HEK293 (cell line): ENCODE measurements at regions not wholly inside any gene's neighbourhood (a gene's known extent, or its start where the extent isn't known, plus 50 kb on each side); places are given as distances from the start of the nearest gene placed in this dataset.

ENCODE experiments used
- CTCF ChIA-PET: fragments of 350-600 bp; formaldehyde crosslinking; extraction: SDS; loops from one replicate; lab custom pipeline; 2021; ENCODE audit warnings: antibody characterized with exemption; lab: Yijun Ruan, JAX
- POLR2A ChIA-PET: fragments of 300-600 bp; formaldehyde crosslinking; extraction: SDS; loops from one replicate; lab custom pipeline; 2020; ENCODE audit warnings: antibody characterized with exemption, inconsistent platforms; lab: Yijun Ruan, JAX
- H3K27ac ChIP-seq: fragments of 200-500 bp; sonication (Bioruptor generic); 2 replicates; pipeline ENCODE4 v1.5.1; 2014; ENCODE audit warnings: low read depth, low read length, control low read depth, inconsistent platforms; ENCODE audit errors: extremely low read depth
- H3K36me3 ChIP-seq, 2 experiments: fragments of 200-500 bp in 1 of 2; sonication (Bioruptor generic) in 1 of 2; 1 replicate in 1 of 2; 2 replicates in 1 of 2; pipeline ENCODE4 v1.5.1; 2014 to 2017; ENCODE audit warnings: inconsistent platforms in 2 of 2, low read length in 2 of 2; ENCODE audit not compliant: control insufficient read depth in 2 of 2, insufficient read depth in 1 of 2
- H3K4me1 ChIP-seq: fragments of 200-500 bp; sonication (Bioruptor generic); 2 replicates; pipeline ENCODE4 v1.5.1; 2014; ENCODE audit warnings: mild to moderate bottlenecking, low read length, inconsistent platforms; ENCODE audit not compliant: control insufficient read depth, insufficient read depth
- H3K4me3 ChIP-seq: 2 replicates; pipeline ENCODE4 v1.5.1; 2011; ENCODE audit warnings: low read depth, mild to moderate bottlenecking, control low read depth, low read length, moderate library complexity
- H3K9me3 ChIP-seq: fragments of 200-500 bp; sonication (Bioruptor generic); 2 replicates; pipeline ENCODE4 v1.5.1; 2014; ENCODE audit warnings: low read depth, low read length, inconsistent platforms; ENCODE audit not compliant: control insufficient read depth, insufficient read depth
- ATF2 ChIP-seq: fragments of 450-650 bp; formaldehyde crosslinking; IDR thresholded peaks from 2 replicates; pipeline ENCODE4 v1.5.1; 2016; ENCODE audit warnings: missing biosample characterization, missing genetic modification characterization, low read depth
- EGR2 ChIP-seq: fragments of 450-650 bp; formaldehyde crosslinking; IDR thresholded peaks from 2 replicates; pipeline ENCODE4 v1.5.1; 2016; ENCODE audit warnings: low read depth, missing biosample characterization, missing genetic modification characterization
- ELK4 ChIP-seq: IDR thresholded peaks from 2 replicates; pipeline ENCODE4 v1.6.1; 2011; ENCODE audit warnings: mild to moderate bottlenecking, low read depth, low read length, borderline replicate concordance
- GFI1B ChIP-seq: fragments of 450-650 bp; formaldehyde crosslinking; IDR thresholded peaks from 2 replicates; pipeline ENCODE4 v1.5.1; 2016; ENCODE audit warnings: missing biosample characterization, missing genetic modification characterization
- GLI2 ChIP-seq: fragments of 450-650 bp; formaldehyde crosslinking; IDR thresholded peaks from 2 replicates; pipeline ENCODE4; 2017; ENCODE audit warnings: missing biosample characterization, missing genetic modification characterization, low read depth, borderline replicate concordance
- GLIS1 ChIP-seq: fragments of 450-650 bp; formaldehyde crosslinking; IDR thresholded peaks from 2 replicates; pipeline ENCODE4 v1.5.1; 2016; ENCODE audit warnings: missing biosample characterization, missing genetic modification characterization
- SCRT2 ChIP-seq: fragments of 450-650 bp; formaldehyde crosslinking; IDR thresholded peaks from 2 replicates; pipeline ENCODE4 v1.5.1; 2016; ENCODE audit warnings: missing biosample characterization, missing genetic modification characterization
- TSHZ1 ChIP-seq: fragments of 450-650 bp; formaldehyde crosslinking; IDR thresholded peaks from 2 replicates; pipeline ENCODE4 v1.5.1; 2016; ENCODE audit warnings: missing biosample characterization, missing genetic modification characterization, borderline replicate concordance
- ZBTB48 ChIP-seq: fragments of 450-650 bp; formaldehyde crosslinking; IDR thresholded peaks from 2 replicates; pipeline ENCODE4 v1.5.1; 2016; ENCODE audit warnings: missing biosample characterization, missing genetic modification characterization
- ZBTB6 ChIP-seq: fragments of 450-650 bp; formaldehyde crosslinking; IDR thresholded peaks from 2 replicates; pipeline ENCODE4 v1.5.1; 2017; ENCODE audit warnings: missing biosample characterization, missing genetic modification characterization
- ZFP37 ChIP-seq: fragments of 450-650 bp; formaldehyde crosslinking; IDR thresholded peaks from 2 replicates; pipeline ENCODE4 v1.5.1; 2016; ENCODE audit warnings: missing biosample characterization, missing genetic modification characterization
- ZNF10 ChIP-seq: fragments of 450-650 bp; formaldehyde crosslinking; IDR thresholded peaks from 2 replicates; pipeline ENCODE4 v1.5.1; 2017; ENCODE audit warnings: missing biosample characterization, missing genetic modification characterization
- ZNF140 ChIP-seq: fragments of 450-650 bp; formaldehyde crosslinking; IDR thresholded peaks from 2 replicates; pipeline ENCODE4 v1.5.1; 2016; ENCODE audit warnings: missing biosample characterization, missing genetic modification characterization
- ZNF157 ChIP-seq: fragments of 450-650 bp; formaldehyde crosslinking; IDR thresholded peaks from 2 replicates; pipeline ENCODE4 v1.5.1; 2016; ENCODE audit warnings: missing biosample characterization, missing genetic modification characterization
- ZNF19 ChIP-seq: fragments of 450-650 bp; formaldehyde crosslinking; IDR thresholded peaks from 2 replicates; pipeline ENCODE4; 2016; ENCODE audit warnings: missing biosample characterization, missing genetic modification characterization, low read depth
- ZNF221 ChIP-seq: fragments of 450-650 bp; formaldehyde crosslinking; IDR thresholded peaks from 2 replicates; pipeline ENCODE4 v1.5.1; 2017; ENCODE audit warnings: missing biosample characterization, missing genetic modification characterization, borderline replicate concordance
- ZNF223 ChIP-seq: fragments of 450-650 bp; formaldehyde crosslinking; IDR thresholded peaks from 2 replicates; pipeline ENCODE4 v1.5.1; 2016; ENCODE audit warnings: missing biosample characterization, missing genetic modification characterization
- ZNF248 ChIP-seq: fragments of 450-650 bp; formaldehyde crosslinking; IDR thresholded peaks from 2 replicates; pipeline ENCODE4 v1.5.1; 2017; ENCODE audit warnings: missing biosample characterization, missing genetic modification characterization
- ZNF514 ChIP-seq: fragments of 450-650 bp; formaldehyde crosslinking; IDR thresholded peaks from 2 replicates; pipeline ENCODE4 v1.5.1; 2016; ENCODE audit warnings: missing biosample characterization, missing genetic modification characterization
- ZNF529 ChIP-seq: fragments of 450-650 bp; formaldehyde crosslinking; IDR thresholded peaks from 2 replicates; pipeline ENCODE4 v1.5.1; 2017; ENCODE audit warnings: missing genetic modification characterization, missing biosample characterization; ENCODE audit not compliant: insufficient replicate concordance
- ZNF621 ChIP-seq: fragments of 450-650 bp; formaldehyde crosslinking; IDR thresholded peaks from 2 replicates; pipeline ENCODE4 v1.5.1; 2017; ENCODE audit warnings: missing biosample characterization, missing genetic modification characterization
- ZNF654 ChIP-seq: fragments of 450-650 bp; formaldehyde crosslinking; IDR thresholded peaks from 2 replicates; pipeline ENCODE4 v1.5.1; 2016; ENCODE audit warnings: low read depth, missing biosample characterization, missing genetic modification characterization
- ZNF76 ChIP-seq: fragments of 450-650 bp; formaldehyde crosslinking; IDR thresholded peaks from 2 replicates; pipeline ENCODE4; 2016; ENCODE audit warnings: low read depth, missing biosample characterization, missing genetic modification characterization, borderline replicate concordance
- ZNF768 ChIP-seq: fragments of 450-650 bp; formaldehyde crosslinking; IDR thresholded peaks from 2 replicates; pipeline ENCODE4 v1.5.1; 2018; ENCODE audit warnings: missing biosample characterization, mild to moderate bottlenecking, missing genetic modification characterization
- ZNF791 ChIP-seq: fragments of 450-650 bp; formaldehyde crosslinking; IDR thresholded peaks from 2 replicates; pipeline ENCODE4 v1.5.1; 2016; ENCODE audit warnings: missing biosample characterization, missing genetic modification characterization
- ZNF837 ChIP-seq: fragments of 450-650 bp; formaldehyde crosslinking; IDR thresholded peaks from 2 replicates; pipeline ENCODE4 v1.5.1; 2016; ENCODE audit warnings: missing biosample characterization, missing genetic modification characterization
- ZSCAN23 ChIP-seq: fragments of 450-650 bp; formaldehyde crosslinking; IDR thresholded peaks from 2 replicates; pipeline ENCODE4 v1.5.1; 2016; ENCODE audit warnings: missing biosample characterization, missing genetic modification characterization
- TF ChIP-seq, protein P1 (sequence below): fragments of 450-650 bp; formaldehyde crosslinking; IDR thresholded peaks from 2 replicates; pipeline ENCODE4; 2016; ENCODE audit warnings: missing biosample characterization, missing genetic modification characterization

- H3K27ac ChIP-seq = no peak overlapping the region
- H3K36me3 ChIP-seq = no peaks in the 10 kb centered on the region
- ChIA-PET POLR2A (no interaction called here), CTCF (no interaction called here)
- TF ChIP-seq ZNF223 (tag by site-specific recombination) (no peak), ZNF221 (no peak), ZNF76 (tag by site-specific recombination) (no peak), GLIS1 (tag by site-specific recombination) (no peak), GFI1B (tag by site-specific recombination) (no peak), ZNF791 (tag by site-specific recombination) (no peak), ZNF19 (tag by site-specific recombination) (no peak), ZNF248 (tag by site-specific recombination) (no peak), SCRT2 (tag by site-specific recombination) (no peak), ZBTB48 (tag by site-specific recombination) (no peak), ZFP37 (tag by site-specific recombination) (no peak), ZNF10 (tag by site-specific recombination) (no peak)
- no peaks in the 10 kb centered on the region for H3K9me3 ChIP-seq
- no peak overlapping the region for H3K4me3 ChIP-seq
- H3K4me1 ChIP-seq = no peaks in the 10 kb centered on the region
These were observed 610.6 kb upstream of the NRP1 start for GRCh38 chr10:33945051-33945450.

DNA sequence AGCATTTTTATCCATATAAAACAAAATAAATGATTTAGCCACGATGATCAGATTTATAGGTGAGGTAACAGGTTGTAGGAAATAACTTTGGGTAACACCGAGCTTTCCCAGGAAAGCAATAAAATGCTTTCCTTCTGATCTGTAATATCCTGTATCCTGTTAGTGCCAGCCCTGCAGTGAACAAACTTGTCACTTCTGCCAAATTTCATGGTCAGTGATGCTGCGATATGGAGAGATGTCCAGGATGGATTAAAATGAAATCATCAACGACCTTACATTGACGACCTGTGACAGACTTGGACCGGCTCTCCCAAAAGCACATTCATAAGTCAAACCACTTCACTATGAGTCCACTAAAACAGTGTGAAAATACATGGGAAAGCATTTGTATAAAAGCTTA is 608.0 kb upstream of the NRP1 start:
- H3K36me3 ChIP-seq = no peaks in the 10 kb centered on the region
- TF ChIP-seq ZNF654 (tag by site-specific recombination) (no peak), ZNF768 (tag by site-specific recombination) (no peak), SCRT2 (tag by site-specific recombination) (no peak), ATF2 (tag by site-specific recombination) (no peak), EGR2 (tag by site-specific recombination) (no peak), ZNF837 (tag by site-specific recombination) (no peak), ZNF140 (no peak), ZBTB6 (tag by site-specific recombination) (no peak), ZNF529 (tag by site-specific recombination) (no peak), ZSCAN23 (tag by site-specific recombination) (no peak), ZNF157 (tag by site-specific recombination) (no peak), ELK4 (no peak), GLI2 (tag by site-specific recombination) (no peak), TSHZ1 (tag by site-specific recombination) (no peak), ZNF621 (tag by site-specific recombination) (no peak), ZNF514 (tag by site-specific recombination) (no peak)
- TF ChIP-seq, protein P1, sequence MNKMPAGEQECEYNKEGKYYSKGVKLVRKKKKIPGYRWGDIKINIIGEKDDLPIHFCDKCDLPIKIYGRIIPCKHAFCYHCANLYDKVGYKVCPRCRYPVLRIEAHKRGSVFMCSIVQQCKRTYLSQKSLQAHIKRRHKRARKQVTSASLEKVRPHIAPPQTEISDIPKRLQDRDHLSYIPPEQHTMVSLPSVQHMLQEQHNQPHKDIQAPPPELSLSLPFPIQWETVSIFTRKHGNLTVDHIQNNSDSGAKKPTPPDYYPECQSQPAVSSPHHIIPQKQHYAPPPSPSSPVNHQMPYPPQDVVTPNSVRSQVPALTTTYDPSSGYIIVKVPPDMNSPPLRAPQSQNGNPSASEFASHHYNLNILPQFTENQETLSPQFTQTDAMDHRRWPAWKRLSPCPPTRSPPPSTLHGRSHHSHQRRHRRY (tag by site-specific recombination) = no peak
- CTCF ChIA-PET = no interaction called here
- no peak overlapping the region for H3K4me3 ChIP-seq
- H3K27ac ChIP-seq = no peak overlapping the region
- no peaks in the 10 kb centered on the region for H3K9me3 ChIP-seq
- POLR2A ChIA-PET = no interaction called here
- no peaks in the 10 kb centered on the region for H3K4me1 ChIP-seq
